ENCODE measurements at regions not wholly inside any gene's neighbourhood (a gene's known extent, or its start where the extent isn't known, plus 50 kb on each side); places are given as distances from the start of the nearest gene placed in this dataset.

- no peak overlapping the region for H2AFZ ChIP-seq (ENCODE audit: control insufficient read depth, low read length)
- H3K9me1 ChIP-seq (ENCODE audit: control insufficient read depth, extremely low read depth, insufficient read depth, low read length): no peaks in the 10 kb centered on the region
- H4K20me1 ChIP-seq (ENCODE audit: control insufficient read depth, extremely low read depth, insufficient read depth, low read length): no peaks in the 10 kb centered on the region
- H3K27me3 ChIP-seq (ENCODE audit: control insufficient read depth, extremely low read depth, insufficient read depth, low read length): no peaks in the 10 kb centered on the region
- no peak overlapping the region for H3K4me2 ChIP-seq (ENCODE audit: control insufficient read depth, extremely low read depth, insufficient read depth, low read depth, low read length)
- no peaks in the 10 kb centered on the region for H3K4me1 ChIP-seq (ENCODE audit: control insufficient read depth, extremely low read depth, insufficient read depth, low read length)
- H3K9ac ChIP-seq (ENCODE audit: control insufficient read depth, extremely low read depth, insufficient read depth, low read length): no peak overlapping the region
- H3K27ac ChIP-seq (ENCODE audit: control insufficient read depth, insufficient read depth, low read length): no peak overlapping the region
- no peaks in the 10 kb centered on the region for H3K79me2 ChIP-seq (ENCODE audit: control insufficient read depth, insufficient read depth, low read length)
- TF ChIP-seq, protein P1, sequence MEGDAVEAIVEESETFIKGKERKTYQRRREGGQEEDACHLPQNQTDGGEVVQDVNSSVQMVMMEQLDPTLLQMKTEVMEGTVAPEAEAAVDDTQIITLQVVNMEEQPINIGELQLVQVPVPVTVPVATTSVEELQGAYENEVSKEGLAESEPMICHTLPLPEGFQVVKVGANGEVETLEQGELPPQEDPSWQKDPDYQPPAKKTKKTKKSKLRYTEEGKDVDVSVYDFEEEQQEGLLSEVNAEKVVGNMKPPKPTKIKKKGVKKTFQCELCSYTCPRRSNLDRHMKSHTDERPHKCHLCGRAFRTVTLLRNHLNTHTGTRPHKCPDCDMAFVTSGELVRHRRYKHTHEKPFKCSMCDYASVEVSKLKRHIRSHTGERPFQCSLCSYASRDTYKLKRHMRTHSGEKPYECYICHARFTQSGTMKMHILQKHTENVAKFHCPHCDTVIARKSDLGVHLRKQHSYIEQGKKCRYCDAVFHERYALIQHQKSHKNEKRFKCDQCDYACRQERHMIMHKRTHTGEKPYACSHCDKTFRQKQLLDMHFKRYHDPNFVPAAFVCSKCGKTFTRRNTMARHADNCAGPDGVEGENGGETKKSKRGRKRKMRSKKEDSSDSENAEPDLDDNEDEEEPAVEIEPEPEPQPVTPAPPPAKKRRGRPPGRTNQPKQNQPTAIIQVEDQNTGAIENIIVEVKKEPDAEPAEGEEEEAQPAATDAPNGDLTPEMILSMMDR (optimal IDR thresholded peaks at IDR 0.05 in 1 of 3, IDR thresholded peaks at IDR 0.05 in 1 of 3, conservative IDR thresholded peaks at IDR 0.05 in 1 of 3; ENCODE audit: extremely low read depth in 1 of 3, insufficient read depth in 2 of 3, low read length in 3 of 3): no peak
- no peak for TF ChIP-seq EZH2 (IDR thresholded peaks at IDR 0.05; ENCODE audit: low read length)
- H3K36me3 ChIP-seq (ENCODE audit: control insufficient read depth in 2 of 2, extremely low read depth in 1 of 2, insufficient read depth in 2 of 2, low read length in 2 of 2): no peaks in the 10 kb centered on the region
- no peak overlapping the region for H3K4me3 ChIP-seq (ENCODE audit: control insufficient read depth in 2 of 3, extremely low read depth in 1 of 3, insufficient read depth in 2 of 3, low read depth in 1 of 3, low read length in 3 of 3)
- H3K9me3 ChIP-seq (ENCODE audit: control insufficient read depth, low read depth, low read length): no peaks in the 10 kb centered on the region
- DNase-seq (ENCODE audit: low read depth, low spot score): no peak
- FAIRE-seq: no peak
- dilution Hi-C loops (cut with MboI; ENCODE audit: extremely low pct_ligation_motif_present, low sequenced_read_pairs): no loop called here
Measured at GRCh38 chr13:85970727-85971126, 171.5 kb upstream of the SLITRK6 start.

GRCh38 chr13:85969331-85969730, 170.1 kb upstream of the SLITRK6 start:
- H3K36me3 ChIP-seq (ENCODE audit: control insufficient read depth in 2 of 2, extremely low read depth in 1 of 2, insufficient read depth in 2 of 2, low read length in 2 of 2): no peaks in the 10 kb centered on the region
- no peaks in the 10 kb centered on the region for H3K27me3 ChIP-seq (ENCODE audit: control insufficient read depth, extremely low read depth, insufficient read depth, low read length)
- no peaks in the 10 kb centered on the region for H3K9me1 ChIP-seq (ENCODE audit: control insufficient read depth, extremely low read depth, insufficient read depth, low read length)
- H3K9ac ChIP-seq (ENCODE audit: control insufficient read depth, extremely low read depth, insufficient read depth, low read length): no peak overlapping the region
- no peaks in the 10 kb centered on the region for H4K20me1 ChIP-seq (ENCODE audit: control insufficient read depth, extremely low read depth, insufficient read depth, low read length)
- H3K27ac ChIP-seq (ENCODE audit: control insufficient read depth, insufficient read depth, low read length): no peak overlapping the region
- H3K9me3 ChIP-seq (ENCODE audit: control insufficient read depth, low read depth, low read length): no peaks in the 10 kb centered on the region
- no peak overlapping the region for H3K4me3 ChIP-seq (ENCODE audit: control insufficient read depth in 2 of 3, extremely low read depth in 1 of 3, insufficient read depth in 2 of 3, low read depth in 1 of 3, low read length in 3 of 3)
- H2AFZ ChIP-seq (ENCODE audit: control insufficient read depth, low read length): no peak overlapping the region
- dilution Hi-C loops (cut with MboI; ENCODE audit: extremely low pct_ligation_motif_present, low sequenced_read_pairs): no loop called here
- no peaks in the 10 kb centered on the region for H3K79me2 ChIP-seq (ENCODE audit: control insufficient read depth, insufficient read depth, low read length)
- TF ChIP-seq EZH2 (IDR thresholded peaks at IDR 0.05; ENCODE audit: low read length): no peak
- TF ChIP-seq, protein P1 (optimal IDR thresholded peaks at IDR 0.05 in 1 of 3, IDR thresholded peaks at IDR 0.05 in 1 of 3, conservative IDR thresholded peaks at IDR 0.05 in 1 of 3; ENCODE audit: extremely low read depth in 1 of 3, insufficient read depth in 2 of 3, low read length in 3 of 3): no peak
- FAIRE-seq (no peak), DNase-seq (ENCODE audit: low read depth, low spot score) (no peak)
- no peaks in the 10 kb centered on the region for H3K4me1 ChIP-seq (ENCODE audit: control insufficient read depth, extremely low read depth, insufficient read depth, low read length)
- H3K4me2 ChIP-seq (ENCODE audit: control insufficient read depth, extremely low read depth, insufficient read depth, low read depth, low read length): no peak overlapping the region

Data from keratinocyte (primary cell).